Left colon (tissue), 2 donors: ENCODE measurements at regions not wholly inside any gene's neighbourhood (a gene's known extent, or its start where the extent isn't known, plus 50 kb on each side); places are given as distances from the start of the nearest gene placed in this dataset.

Experiments
- ATAC-seq: fragments of 200-7000 bp; cut with Tn5 transposase; one replicate; pipeline ENCODE4 v1.9.1; 2020; ENCODE audit warnings: mild to moderate bottlenecking, moderate library complexity
- DNase-seq, 2 donors: peaks; one replicate each; pipeline ENCODE4 v3.0.0-alpha.2; 2020
- intact Hi-C, 2 donors: fragments of 100-400 bp; cut with DNase I in 1 of 2; cut with micrococcal nuclease in 1 of 2; formaldehyde crosslinking; loops; one replicate each; pipeline versions ENCODE4 v1.11.2 to v1.14.0; 2022; cut with DNase I, micrococcal nuclease
- donor health status: DM: no; HTN: no; CAD: no.
- donor health status: DM: yes; HTN: yes; CAD: no.

- no peak for DNase-seq
- intact Hi-C loops = no loop called here
- ATAC-seq = no peak
These were observed 420.4 kb upstream of the AGA start for GRCh38 chr4:177862541-177863176.

GRCh38 chr4:177879851-177880250, 437.6 kb upstream of the AGA start:
- no peak for DNase-seq
- intact Hi-C loops = no loop called here
- no peak for ATAC-seq

- ATAC-seq (no peak), DNase-seq (no peak)
- intact Hi-C loops = no loop called here
These were observed 452.9 kb upstream of the AGA start for GRCh38 chr4:177895136-177895535.

- intact Hi-C loops = no loop called here
- ATAC-seq (no peak), DNase-seq (no peak)
These were observed 459.5 kb upstream of the AGA start for GRCh38 chr4:177901786-177902185.

GRCh38 chr4:177902386-177902785, 460.1 kb upstream of the AGA start:
- intact Hi-C loops = no loop called here
- ATAC-seq = no peak
- DNase-seq = no peak

GRCh38 chr4:177907736-177908424, 465.6 kb upstream of the AGA start:
- intact Hi-C loops = no loop called here
- DNase-seq (no peak), ATAC-seq (no peak)

- intact Hi-C loops = no loop called here
- DNase-seq (no peak), ATAC-seq (no peak)
These were observed 479.5 kb upstream of the AGA start for GRCh38 chr4:177921715-177922114.

GRCh38 chr4:177923888-177924287, 481.7 kb upstream of the AGA start:
- intact Hi-C loops = no loop called here
- ATAC-seq (no peak), DNase-seq (no peak)

GRCh38 chr4:177937041-177937440, 494.8 kb upstream of the AGA start:
- no peak for DNase-seq
- intact Hi-C loops = no loop called here
- ATAC-seq = no peak

GRCh38 chr4:177938226-177938625, 496.0 kb upstream of the AGA start:
- no peak for DNase-seq

GRCh38 chr4:177945268-177945667, 503.0 kb upstream of the AGA start:
- intact Hi-C loops = no loop called here
- DNase-seq (no peak), ATAC-seq (no peak)

More at GRCh38 chr4:177938226-177938625, 496.0 kb upstream of the AGA start:
- no peak for ATAC-seq
- intact Hi-C loops = no loop called here

GRCh38 chr4:177947607-177948006, 505.4 kb upstream of the AGA start:
- intact Hi-C loops = no loop called here
- DNase-seq = no peak
- no peak for ATAC-seq

- DNase-seq = no peak
- ATAC-seq = peak; percentile 82
- intact Hi-C loops = no loop called here
These were observed 506.6 kb upstream of the AGA start for GRCh38 chr4:177948853-177949252.

- DNase-seq = no peak
- no peak for ATAC-seq
- intact Hi-C loops = no loop called here
These were observed 508.8 kb upstream of the AGA start for GRCh38 chr4:177951026-177951425.

GRCh38 chr4:177952723-177953122, 510.5 kb upstream of the AGA start:
- intact Hi-C loops = no loop called here
- peak; percentile 76 for ATAC-seq
- DNase-seq = no peak

GRCh38 chr4:177957596-177958360, 515.5 kb upstream of the AGA start:
- intact Hi-C loops = no loop called here
- ATAC-seq = no peak
- DNase-seq = no peak

- intact Hi-C loops = no loop called here
These were observed 518.3 kb upstream of the AGA start for GRCh38 chr4:177960566-177960965.

GRCh38 chr4:177961761-177962380, 519.6 kb upstream of the AGA start:
- ATAC-seq (peak; percentile 99), DNase-seq (no peak)
- intact Hi-C loops = no loop called here

More at GRCh38 chr4:177960566-177960965, 518.3 kb upstream of the AGA start:
- ATAC-seq (no peak), DNase-seq (no peak)

- no peak for DNase-seq
- no peak for ATAC-seq
- intact Hi-C loops = no loop called here
These were observed 521.8 kb upstream of the AGA start for GRCh38 chr4:177964061-177964460.

- intact Hi-C loops = no loop called here
- ATAC-seq = no peak
- DNase-seq = no peak
These were observed 522.5 kb upstream of the AGA start for GRCh38 chr4:177964693-177965168.
